ENCODE measurements at regions not wholly inside any gene's neighbourhood (a gene's known extent, or its start where the extent isn't known, plus 50 kb on each side); places are given as distances from the start of the nearest gene placed in this dataset.

GRCh38 chr5:124663101-124663506, 83.3 kb downstream of the ZNF608 start (continued):
- TF ChIP-seq MXD4 (CRISPR knock-in tag; IDR thresholded peaks at IDR 0.05) (no peak), POLR2G (IDR thresholded peaks at IDR 0.05; ENCODE audit: low read depth, low read length) (no peak), ZNF792 (CRISPR knock-in tag; IDR thresholded peaks at IDR 0.05) (peak; percentile 64; the same call in 1 of the 2 replicates), ZNF749 (CRISPR knock-in tag; IDR thresholded peaks at IDR 0.05; ENCODE audit: borderline replicate concordance) (no peak), FOXJ3 (CRISPR knock-in tag; IDR thresholded peaks at IDR 0.05; ENCODE audit: borderline replicate concordance) (peak; percentile 85; the same call in 1 of the 2 replicates), NFIC (IDR thresholded peaks at IDR 0.05; ENCODE audit: low read length) (peak; percentile 72; the same call in 1 of the 2 replicates), U2AF2 (IDR thresholded peaks at IDR 0.05; ENCODE audit: low read depth, low read length) (no peak), ZNF20 (CRISPR knock-in tag; IDR thresholded peaks at IDR 0.05) (no peak), ZMYM2 (CRISPR knock-in tag; IDR thresholded peaks at IDR 0.05) (no peak), CC2D1A (CRISPR knock-in tag; IDR thresholded peaks at IDR 0.05) (no peak), HNRNPLL (IDR thresholded peaks at IDR 0.05; ENCODE audit: low read depth, low read length, poor library complexity, severe bottlenecking) (no peak), HOXA5 (CRISPR knock-in tag; IDR thresholded peaks at IDR 0.05) (peak; percentile 39; the same call in 1 of the 2 replicates), ZNF572 (CRISPR knock-in tag; IDR thresholded peaks at IDR 0.05) (no peak), RFX5 (IDR thresholded peaks at IDR 0.05; ENCODE audit: low read depth, low read length) (no peak), MTF2 (CRISPR knock-in tag; IDR thresholded peaks at IDR 0.05; ENCODE audit: borderline replicate concordance) (no peak), ZNF354B (CRISPR knock-in tag; IDR thresholded peaks at IDR 0.05) (no peak), NFRKB (IDR thresholded peaks at IDR 0.05) (no peak), CENPX (CRISPR knock-in tag; IDR thresholded peaks at IDR 0.05) (no peak), ZBTB7B (CRISPR knock-in tag; IDR thresholded peaks at IDR 0.05) (peak; percentile 52; the same call in 1 of the 2 replicates), XRCC5 (optimal IDR thresholded peaks at IDR 0.05; ENCODE audit: low read length) (peak; percentile 34), GLI4 (CRISPR knock-in tag; IDR thresholded peaks at IDR 0.05; ENCODE audit: borderline replicate concordance) (no peak), ETV6 (CRISPR knock-in tag; conservative IDR thresholded peaks at IDR 0.05) (no peak), TIGD3 (CRISPR knock-in tag; IDR thresholded peaks at IDR 0.05; ENCODE audit: borderline replicate concordance) (no peak), TBX2 (CRISPR knock-in tag; IDR thresholded peaks at IDR 0.05; ENCODE audit: borderline replicate concordance) (peak; percentile 88; the same call in 1 of the 2 replicates)
- TF ChIP-seq, protein P1, sequence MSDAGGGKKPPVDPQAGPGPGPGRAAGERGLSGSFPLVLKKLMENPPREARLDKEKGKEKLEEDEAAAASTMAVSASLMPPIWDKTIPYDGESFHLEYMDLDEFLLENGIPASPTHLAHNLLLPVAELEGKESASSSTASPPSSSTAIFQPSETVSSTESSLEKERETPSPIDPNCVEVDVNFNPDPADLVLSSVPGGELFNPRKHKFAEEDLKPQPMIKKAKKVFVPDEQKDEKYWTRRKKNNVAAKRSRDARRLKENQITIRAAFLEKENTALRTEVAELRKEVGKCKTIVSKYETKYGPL (CRISPR knock-in tag; IDR thresholded peaks at IDR 0.05), result no peak
- TF ChIP-seq, protein P2, sequence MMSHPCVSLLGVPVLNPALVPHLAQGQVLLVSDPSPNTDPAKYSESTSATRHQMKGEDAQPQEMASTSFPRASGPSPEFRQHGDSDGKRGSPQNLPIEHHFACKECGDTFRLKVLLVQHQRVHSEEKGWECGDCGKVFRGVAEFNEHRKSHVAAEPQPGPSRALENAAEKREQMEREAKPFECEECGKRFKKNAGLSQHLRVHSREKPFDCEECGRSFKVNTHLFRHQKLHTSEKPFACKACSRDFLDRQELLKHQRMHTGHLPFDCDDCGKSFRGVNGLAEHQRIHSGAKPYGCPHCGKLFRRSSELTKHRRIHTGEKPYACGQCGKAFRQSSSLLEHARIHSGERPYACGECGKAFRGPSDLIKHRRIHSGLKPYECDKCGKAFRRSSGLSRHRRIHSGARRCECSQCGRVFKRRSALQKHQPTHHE (CRISPR knock-in tag; IDR thresholded peaks at IDR 0.05; ENCODE audit: borderline replicate concordance), result no peak
- TF ChIP-seq, protein P3, sequence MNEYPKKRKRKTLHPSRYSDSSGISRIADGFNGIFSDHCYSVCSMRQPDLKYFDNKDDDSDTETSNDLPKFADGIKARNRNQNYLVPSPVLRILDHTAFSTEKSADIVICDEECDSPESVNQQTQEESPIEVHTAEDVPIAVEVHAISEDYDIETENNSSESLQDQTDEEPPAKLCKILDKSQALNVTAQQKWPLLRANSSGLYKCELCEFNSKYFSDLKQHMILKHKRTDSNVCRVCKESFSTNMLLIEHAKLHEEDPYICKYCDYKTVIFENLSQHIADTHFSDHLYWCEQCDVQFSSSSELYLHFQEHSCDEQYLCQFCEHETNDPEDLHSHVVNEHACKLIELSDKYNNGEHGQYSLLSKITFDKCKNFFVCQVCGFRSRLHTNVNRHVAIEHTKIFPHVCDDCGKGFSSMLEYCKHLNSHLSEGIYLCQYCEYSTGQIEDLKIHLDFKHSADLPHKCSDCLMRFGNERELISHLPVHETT (CRISPR knock-in tag; conservative IDR thresholded peaks at IDR 0.05), result no peak
